Ovary (tissue), 7 donors: ENCODE measurements at regions not wholly inside any gene's neighbourhood (a gene's known extent, or its start where the extent isn't known, plus 50 kb on each side); places are given as distances from the start of the nearest gene placed in this dataset.
A peak's percentile ranks its signal among the peaks of the same experiment; 100 is the strongest.

Experiments
- DNase-seq, 5 donors: peaks; one replicate each; pipeline ENCODE4 v3.0.0-alpha.2; 2019 to 2020
- H3K27ac ChIP-seq, 2 donors: fragments of 200-600 bp; one replicate each; pipeline versions ENCODE4 v1.5.1 to v1.8.0; 2019 to 2022
- H3K27me3 ChIP-seq: fragments of 200-600 bp; one replicate; pipeline ENCODE4 v1.8.0; 2022
- H3K36me3 ChIP-seq: fragments of 200-600 bp; sonication (generic); one replicate; pipeline ENCODE4 v1.5.1; 2019
- H3K4me1 ChIP-seq: one replicate; pipeline ENCODE4 v1.8.1; 2013; ENCODE audit warnings: mild to moderate bottlenecking, moderate library complexity; ENCODE audit not compliant: insufficient read depth
- H3K4me3 ChIP-seq: fragments of 200-600 bp; sonication (generic); one replicate; pipeline ENCODE4 v1.5.1; 2017
- H3K9me3 ChIP-seq, 2 donors: fragments of 200-600 bp in 1 of 2; sonication (generic) in 1 of 2; one replicate each; pipeline versions ENCODE4 v1.5.1 to v1.8.1; 2013 to 2019; ENCODE audit warnings: mild to moderate bottlenecking in 1 of 2, moderate library complexity in 1 of 2
- CTCF ChIP-seq, 3 donors: fragments of 450-650 bp in 2 of 3; fragments of 200-600 bp in 1 of 3; IDR thresholded peaks; one replicate each; pipeline versions ENCODE4 v1.5.1 to v1.8.0; 2016 to 2022; ENCODE audit warnings: antibody characterized with exemption in 3 of 3, mild to moderate bottlenecking in 1 of 3
- EP300 ChIP-seq: sonication (generic); formaldehyde crosslinking; IDR thresholded peaks from one replicate; pipeline ENCODE4 v1.6.1; 2017; ENCODE audit warnings: antibody characterized with exemption
- POLR2A ChIP-seq: fragments of 450-650 bp; IDR thresholded peaks from one replicate; pipeline ENCODE4 v1.6.1; 2017; ENCODE audit warnings: antibody characterized with exemption, mild to moderate bottlenecking, moderate library complexity
- WGBS, 3 donors: extraction: QIAGEN DNeasy Blood & Tissue Kit in 1 of 3; methylation state at CpG; one replicate each; pipeline versions ENCODE4 v1.1.5 to v1.1.7; 2013 to 2017; 5-methylcytosine and 5-hydroxymethylcytosine counted together
- intact Hi-C, 4 donors: fragments of 100-400 bp; cut with DNase I; formaldehyde crosslinking; loops; one replicate each; pipeline versions ENCODE4 v1.11.0 to v1.15.1; 2022 to 2023
- donor health status: DM: no; HTN: no; CAD: no; lungs with moderate emphysema.
- donor health status: DM: no; HTN: no; CAD: no.
- donor health status: Bipolar disorder and iron deficiency.
- donor health status: DM: no; HTN: no; CAD: no.
- donor health status: DM: yes; HTN: yes; CAD: no.

- Histone ChIP-seq H3K9me3 (no peaks in the 10 kb centered on the region), H3K27ac (no peak overlapping the region), H3K36me3 (no peaks in the 10 kb centered on the region), H3K4me1 (no peaks in the 10 kb centered on the region), H3K4me3 (no peak overlapping the region), H3K27me3 (no peaks in the 10 kb centered on the region)
- WGBS, 3 donors, result 86 to 91% (median 87%) methylated on average over 5 of the region's 5 CpGs
- intact Hi-C loops, result loop anchor here in 1 of 4 donors (10.0 kb wide), 1 partner anchor 51 kb away; no protein-coding TSS in a partner anchor
- TF ChIP-seq POLR2A (no peak), CTCF (IDR thresholded peaks at IDR 0.05) (no peak), EP300 (no peak)
- DNase-seq, result no peak
Measured at GRCh38 chr4:54384152-54384551, 155.1 kb downstream of the PDGFRA start.

- H3K4me3 ChIP-seq, result no peak overlapping the region
- H3K27ac ChIP-seq, result no peak overlapping the region
- intact Hi-C loops, result loop anchor here in 1 of 4 donors (10.0 kb wide), 1 partner anchor 50 kb away; no protein-coding TSS in a partner anchor
- no peaks in the 10 kb centered on the region for H3K9me3 ChIP-seq
- no peaks in the 10 kb centered on the region for H3K27me3 ChIP-seq
- H3K4me1 ChIP-seq, result no peaks in the 10 kb centered on the region
- no peaks in the 10 kb centered on the region for H3K36me3 ChIP-seq
- peak; percentile 39 to 53 (median 46) for DNase-seq
- TF ChIP-seq EP300, result no peak
- no peak for TF ChIP-seq POLR2A
- peak in 2 of 3 donors; percentile 22 to 23 for TF ChIP-seq CTCF (IDR thresholded peaks at IDR 0.05)
- 39 to 52% (median 49%) methylated on average over 6 of the region's 6 CpGs for WGBS, 3 donors
Measured at GRCh38 chr4:54384563-54384962, 155.5 kb downstream of the PDGFRA start.

GRCh38 chr4:54386042-54386669 lies 157.1 kb downstream of the PDGFRA start:
- WGBS, 3 donors, result 79 to 82% (median 81%) methylated on average over 10 of the region's 10 CpGs
- Histone ChIP-seq H3K4me1 (no peaks in the 10 kb centered on the region), H3K4me3 (no peak overlapping the region), H3K36me3 (no peaks in the 10 kb centered on the region), H3K27ac (no peak overlapping the region), H3K9me3 (no peaks in the 10 kb centered on the region), H3K27me3 (no peaks in the 10 kb centered on the region)
- DNase-seq, result no peak
- TF ChIP-seq POLR2A (no peak), EP300 (no peak), CTCF (IDR thresholded peaks at IDR 0.05) (no peak)
- intact Hi-C loops, result loop anchor here in 1 of 4 donors (10.0 kb wide), 1 partner anchor 49 kb away; no protein-coding TSS in a partner anchor

GRCh38 chr4:54386693-54387092 lies 157.6 kb downstream of the PDGFRA start:
- Histone ChIP-seq H3K27ac (no peak overlapping the region), H3K9me3 (no peaks in the 10 kb centered on the region), H3K4me3 (no peak overlapping the region), H3K4me1 (no peaks in the 10 kb centered on the region), H3K36me3 (no peaks in the 10 kb centered on the region), H3K27me3 (no peaks in the 10 kb centered on the region)
- TF ChIP-seq EP300 (no peak), POLR2A (no peak), CTCF (IDR thresholded peaks at IDR 0.05) (no peak)
- intact Hi-C loops, result loop anchor here in 1 of 4 donors (10.0 kb wide), 1 partner anchor 48 kb away; no protein-coding TSS in a partner anchor
- no peak for DNase-seq
- 97 to 100% (median 98%) methylated on average over 1 of the region's 1 CpG for WGBS, 3 donors
